Inferior parietal cortex (tissue), 1 donor: ENCODE measurements at regions not wholly inside any gene's neighbourhood (a gene's known extent, or its start where the extent isn't known, plus 50 kb on each side); places are given as distances from the start of the nearest gene placed in this dataset.
"Not testable (repeated sequence)": the region's sequence is repeated elsewhere in the genome, so short reads cannot be mapped to it uniquely, and the experiment has no call there.

Source experiments
- DNase-seq: peaks from one replicate; pipeline ENCODE4 v3.0.0-alpha.2; 2016; ENCODE audit errors: extremely low spot score

- no peak for DNase-seq
Measured at GRCh38 chr2:117359266-117359914, 455.1 kb upstream of the DDX18 start.

- DNase-seq = no peak
Measured at GRCh38 chr2:117360586-117360985, 453.9 kb upstream of the DDX18 start.

GRCh38 chr2:117378653-117379052 lies 435.8 kb upstream of the DDX18 start:
- no peak for DNase-seq

GRCh38 chr2:117379928-117380327 lies 434.6 kb upstream of the DDX18 start:
- DNase-seq = no peak

GRCh38 chr2:117383997-117384396 lies 430.5 kb upstream of the DDX18 start:
- DNase-seq = not testable (repeated sequence)

- no peak for DNase-seq
Measured at GRCh38 chr2:117396161-117396560, 418.3 kb upstream of the DDX18 start.

- no peak for DNase-seq
Measured at GRCh38 chr2:117401582-117401981, 412.9 kb upstream of the DDX18 start.

GRCh38 chr2:117406443-117406842 lies 408.0 kb upstream of the DDX18 start:
- no peak for DNase-seq

GRCh38 chr2:117407746-117408145 lies 406.7 kb upstream of the DDX18 start:
- no peak for DNase-seq

- no peak for DNase-seq
Measured at GRCh38 chr2:117409443-117409842, 405.0 kb upstream of the DDX18 start.

GRCh38 chr2:117411983-117412382 lies 402.5 kb upstream of the DDX18 start:
- DNase-seq = no peak

GRCh38 chr2:117432746-117433145 lies 381.7 kb upstream of the DDX18 start:
- no peak for DNase-seq

GRCh38 chr2:117436697-117437096 lies 377.8 kb upstream of the DDX18 start:
- no peak for DNase-seq

GRCh38 chr2:117470311-117471095 lies 344.0 kb upstream of the DDX18 start:
- peak; percentile 38 for DNase-seq

- DNase-seq = no peak
Measured at GRCh38 chr2:117481608-117482007, 332.9 kb upstream of the DDX18 start.

- peak; percentile 14 for DNase-seq
Measured at GRCh38 chr2:117485588-117485987, 328.9 kb upstream of the DDX18 start.

- DNase-seq = no peak
Measured at GRCh38 chr2:117486081-117486480, 328.4 kb upstream of the DDX18 start.

- no peak for DNase-seq
Measured at GRCh38 chr2:117492209-117492851, 322.2 kb upstream of the DDX18 start.

- DNase-seq = no peak
Measured at GRCh38 chr2:117500721-117501120, 313.8 kb upstream of the DDX18 start.

- no peak for DNase-seq
Measured at GRCh38 chr2:117502121-117502520, 312.4 kb upstream of the DDX18 start.

- DNase-seq = no peak
Measured at GRCh38 chr2:117512307-117512706, 302.2 kb upstream of the DDX18 start.

- no peak for DNase-seq
Measured at GRCh38 chr2:117514371-117514770, 300.1 kb upstream of the DDX18 start.

GRCh38 chr2:117519238-117519637 lies 295.3 kb upstream of the DDX18 start:
- DNase-seq = no peak
